ENCODE measurements at regions not wholly inside any gene's neighbourhood (a gene's known extent, or its start where the extent isn't known, plus 50 kb on each side); places are given as distances from the start of the nearest gene placed in this dataset.

GRCh38 chr11:30089921-30090320 is 73.1 kb upstream of the KCNA4 start:
- DNase-seq = no peak

- no peak for DNase-seq
Measured at GRCh38 chr11:30091246-30091645, 74.4 kb upstream of the KCNA4 start.

DNA sequence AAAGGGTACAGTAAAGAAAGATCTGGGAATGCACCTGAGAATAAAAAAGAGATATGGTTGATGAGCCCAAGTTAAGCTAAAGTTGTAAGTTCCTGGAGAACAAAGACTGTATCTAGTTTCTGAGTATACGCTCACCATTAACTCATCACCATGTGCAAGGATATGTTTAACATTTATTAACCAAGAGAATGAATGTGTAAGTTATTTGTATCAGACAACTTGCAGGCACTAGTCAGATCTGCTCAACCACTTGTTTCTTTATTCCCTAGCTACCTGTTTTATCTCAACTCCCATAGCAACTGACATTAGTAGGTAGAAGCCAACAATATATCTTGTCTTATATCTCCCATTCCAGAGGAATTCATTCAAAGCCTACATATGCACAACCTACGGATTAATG is 74.9 kb upstream of the KCNA4 start:
- DNase-seq = no peak

GRCh38 chr11:30092518-30092917 is 75.7 kb upstream of the KCNA4 start:
- no peak for DNase-seq

- DNase-seq = no peak
Measured at GRCh38 chr11:30100495-30100894, 83.7 kb upstream of the KCNA4 start.

- DNase-seq = no peak
Measured at GRCh38 chr11:30106222-30107181, 89.7 kb upstream of the KCNA4 start.

- no peak for DNase-seq
Measured at GRCh38 chr11:30107899-30108298, 91.1 kb upstream of the KCNA4 start.

DNA sequence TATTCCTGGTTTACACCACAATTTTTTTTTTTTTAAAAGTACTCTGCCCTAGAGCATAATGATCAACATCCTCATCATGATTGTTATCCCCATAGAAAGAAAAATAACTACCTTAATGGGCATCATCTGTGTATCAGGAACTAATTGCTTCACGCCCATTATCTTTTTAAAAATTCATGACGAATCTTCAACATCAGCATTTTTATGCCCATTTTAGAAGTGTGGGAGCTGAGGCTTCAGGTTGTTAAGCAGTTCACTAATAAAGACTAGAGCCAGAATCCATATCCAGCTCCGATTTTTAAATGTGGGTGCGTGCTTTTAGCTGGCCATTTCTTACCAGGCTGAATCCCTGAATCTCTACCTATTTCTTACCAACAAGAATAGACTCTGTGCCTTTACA is 92.9 kb upstream of the KCNA4 start:
- DNase-seq = no peak

DNA sequence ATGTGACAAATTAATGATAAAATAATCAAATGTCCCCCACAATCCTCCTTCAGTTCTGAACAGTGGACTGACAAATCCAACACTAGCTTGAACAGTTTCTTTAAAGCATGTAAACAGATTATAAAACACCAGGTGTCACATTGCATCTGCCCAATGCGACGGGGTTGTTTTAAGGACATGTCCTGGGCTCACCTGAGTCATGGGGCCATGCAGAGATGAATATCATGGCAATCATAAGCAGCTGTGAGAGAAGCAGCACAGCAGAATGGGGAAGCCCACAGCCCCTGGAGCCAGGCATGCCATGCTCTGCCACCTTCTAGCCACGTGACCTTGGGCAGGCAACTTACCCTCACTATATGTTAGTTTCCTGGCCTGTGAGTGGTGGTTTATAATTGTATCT is 93.9 kb upstream of the KCNA4 start:
- no peak for DNase-seq

DNA sequence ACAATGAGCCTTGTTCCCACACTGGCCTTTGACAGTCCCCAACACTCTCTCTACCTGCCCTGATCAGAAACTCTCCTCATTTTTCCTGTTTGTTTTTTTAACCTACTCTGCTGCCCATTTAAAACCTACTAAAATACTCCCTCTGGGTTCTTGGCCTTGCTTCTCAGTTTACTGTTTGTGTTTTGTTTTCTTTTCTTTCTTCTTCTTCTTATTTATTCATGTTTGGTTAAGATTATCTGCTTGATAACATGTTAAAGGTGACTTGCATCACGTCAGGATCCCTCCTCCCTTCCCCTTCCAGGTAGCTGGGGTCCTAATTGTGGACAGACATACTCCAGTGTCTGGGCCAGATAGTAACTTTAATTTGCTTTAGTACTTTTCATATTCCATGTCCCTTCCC is 95.0 kb upstream of the KCNA4 start:
- no peak for DNase-seq

GRCh38 chr11:30113326-30113898 is 96.6 kb upstream of the KCNA4 start:
- no peak for DNase-seq

DNA sequence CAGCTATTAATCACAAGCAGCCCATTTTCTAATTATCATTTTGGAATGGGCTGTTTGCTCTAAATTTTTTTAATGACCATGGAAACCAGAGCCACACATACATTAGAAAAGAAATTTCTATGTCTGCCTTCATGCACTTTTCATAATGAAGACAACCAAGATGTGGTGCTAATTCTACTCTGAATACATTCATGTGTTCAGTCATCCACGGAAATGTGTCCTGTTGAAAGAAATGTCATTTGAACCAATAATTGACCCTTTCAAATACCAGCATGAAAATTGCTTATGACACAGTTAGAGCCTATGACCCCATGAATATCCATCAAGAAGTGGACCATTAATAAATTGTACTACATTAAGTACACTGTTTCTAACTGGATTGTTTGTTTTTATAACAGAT is 99.7 kb upstream of the KCNA4 start:
- no peak for DNase-seq

DNA sequence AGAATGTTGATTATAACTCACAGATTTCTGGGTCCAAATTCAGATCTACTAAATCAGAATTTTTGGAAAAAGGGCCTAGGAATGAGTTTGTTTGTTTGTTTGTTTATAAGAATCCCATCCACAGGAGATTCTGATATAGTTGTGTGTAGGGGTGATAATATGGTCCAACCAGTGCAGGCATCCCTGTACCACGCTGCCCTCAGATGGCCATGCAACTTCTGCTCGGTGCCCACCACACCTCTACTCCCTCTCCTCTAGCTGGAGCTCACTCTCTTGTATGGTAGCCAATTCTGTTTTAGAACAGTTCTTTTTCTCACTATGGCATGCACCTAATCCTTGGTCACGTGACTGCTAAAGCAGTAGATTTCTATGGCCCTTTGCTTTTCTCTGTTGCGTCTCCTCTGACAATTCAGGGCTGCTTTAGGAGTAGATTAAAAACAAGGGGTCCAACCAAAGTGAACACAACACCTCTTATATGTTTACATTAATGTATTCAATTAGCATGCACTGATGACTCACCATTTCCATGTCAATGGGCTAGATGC is 103.3 kb upstream of the KCNA4 start:
- DNase-seq = no peak

- no peak for DNase-seq
Measured at GRCh38 chr11:30125456-30125855, 105.4 kb upstream of the FSHB start.

- peak; percentile 51 for DNase-seq
Measured at GRCh38 chr11:30128269-30128932, 102.4 kb upstream of the FSHB start.

DNA sequence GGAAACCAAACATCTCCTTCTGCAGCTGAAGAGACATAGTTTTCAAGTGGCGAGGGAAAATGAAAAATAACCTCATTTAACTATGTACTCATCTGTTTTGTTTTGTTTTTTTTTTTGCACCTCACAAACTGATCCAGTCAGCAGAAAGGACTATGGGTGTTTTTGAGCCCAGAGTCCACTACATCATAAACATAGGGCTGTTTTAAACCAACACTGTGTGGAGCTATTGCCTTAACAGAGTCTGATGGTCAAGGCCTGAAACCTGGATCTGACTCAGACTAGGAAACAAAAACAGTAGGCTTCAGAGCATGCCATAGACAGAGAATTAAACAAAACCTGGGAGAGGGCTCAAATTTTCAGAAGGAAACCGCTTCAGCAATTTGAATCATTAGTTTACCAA is 99.3 kb upstream of the FSHB start:
- no peak for DNase-seq

DNA sequence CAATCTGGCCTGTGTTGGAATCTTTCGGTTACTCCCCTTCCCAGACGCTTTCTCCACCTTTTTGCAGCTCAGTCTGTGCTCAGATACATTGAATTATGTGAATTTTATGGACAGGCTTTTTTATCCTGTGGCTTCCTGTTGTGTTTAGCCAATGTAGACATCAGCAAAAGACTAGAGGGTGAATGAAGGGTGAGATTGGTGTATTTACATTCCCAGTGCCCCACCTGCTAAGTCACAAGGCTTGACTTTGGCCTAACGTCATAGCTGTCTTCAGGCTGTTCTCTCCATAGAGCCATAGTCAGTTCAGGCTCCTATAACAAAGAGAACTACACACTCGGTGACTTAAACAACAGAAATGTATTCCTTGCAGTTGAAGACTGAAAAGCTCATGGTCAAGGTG is 97.5 kb upstream of the FSHB start:
- no peak for DNase-seq

DNA sequence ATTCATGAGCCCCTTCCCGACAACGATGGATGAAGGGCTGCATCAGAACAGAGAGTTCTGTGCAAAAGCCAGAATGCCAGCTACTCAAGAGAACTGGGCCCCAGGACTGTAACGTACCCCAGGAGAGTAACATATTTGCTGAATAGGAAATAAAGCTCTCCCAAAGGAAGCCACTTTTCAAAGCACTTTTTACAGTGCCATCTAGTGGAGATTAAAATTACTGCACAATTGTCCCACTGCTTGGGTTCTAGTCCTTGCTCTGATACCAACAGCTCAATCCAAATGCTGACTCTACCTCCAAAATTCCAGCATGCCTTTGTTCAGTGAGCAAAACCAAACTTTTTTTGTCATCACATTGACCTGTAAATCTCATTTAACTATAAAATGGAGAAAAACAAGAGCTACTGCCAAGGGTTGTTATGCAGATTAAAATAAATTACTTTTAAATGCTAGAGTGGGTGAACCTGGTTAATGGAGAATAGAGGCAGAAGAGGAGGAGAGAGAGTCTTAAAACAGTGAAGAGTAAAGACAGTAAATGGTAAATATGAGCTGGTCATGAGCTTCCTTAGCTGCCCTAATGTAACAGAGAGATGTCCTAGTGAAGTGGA is 87.6 kb upstream of the FSHB start:
- DNase-seq = peak; percentile 63

GRCh38 chr11:30147293-30147692 is 83.5 kb upstream of the FSHB start:
- DNase-seq = no peak

GRCh38 chr11:30149998-30150397 is 80.8 kb upstream of the FSHB start:
- DNase-seq = no peak

GRCh38 chr11:30150425-30150824 is 80.4 kb upstream of the FSHB start:
- no peak for DNase-seq

DNA sequence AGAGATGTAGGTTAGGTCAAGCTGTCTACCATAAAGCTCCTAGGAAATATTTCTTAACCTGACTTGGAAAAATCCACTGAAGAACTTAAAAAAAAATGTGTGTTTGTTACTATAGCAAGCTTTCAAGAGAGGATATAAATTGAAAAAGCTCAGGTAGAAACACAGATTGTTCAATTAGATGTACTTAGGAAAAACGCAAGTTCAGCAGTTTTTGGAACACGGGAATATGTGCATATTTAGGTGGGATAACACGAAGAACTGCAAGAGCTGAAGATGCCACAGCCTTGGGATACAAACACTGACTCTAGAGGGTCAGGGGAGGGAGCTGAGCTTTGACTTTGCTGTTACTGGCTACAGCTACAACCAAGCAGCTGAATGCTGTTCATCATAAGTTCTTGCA is 77.8 kb upstream of the FSHB start:
- DNase-seq = no peak

- DNase-seq = no peak
Measured at GRCh38 chr11:30155428-30155827, 75.4 kb upstream of the FSHB start.

Data from dermis blood vessel endothelial cell (primary cell).